NCI-H2107 treated with DMSO at 0.1 percent for 48 hours (cell line): ENCODE measurements at regions not wholly inside any gene's neighbourhood (a gene's known extent, or its start where the extent isn't known, plus 50 kb on each side); places are given as distances from the start of the nearest gene placed in this dataset.

Source experiments
- DNase-seq: peaks from one replicate; lab custom pipeline; 2025; ENCODE audit not compliant: unreplicated experiment; lab: John Stamatoyannopoulos, UW

- DNase-seq = no peak
These were observed 63.2 kb upstream of the TNIP3 start for GRCh38 chr4:121227341-121227792.

DNA sequence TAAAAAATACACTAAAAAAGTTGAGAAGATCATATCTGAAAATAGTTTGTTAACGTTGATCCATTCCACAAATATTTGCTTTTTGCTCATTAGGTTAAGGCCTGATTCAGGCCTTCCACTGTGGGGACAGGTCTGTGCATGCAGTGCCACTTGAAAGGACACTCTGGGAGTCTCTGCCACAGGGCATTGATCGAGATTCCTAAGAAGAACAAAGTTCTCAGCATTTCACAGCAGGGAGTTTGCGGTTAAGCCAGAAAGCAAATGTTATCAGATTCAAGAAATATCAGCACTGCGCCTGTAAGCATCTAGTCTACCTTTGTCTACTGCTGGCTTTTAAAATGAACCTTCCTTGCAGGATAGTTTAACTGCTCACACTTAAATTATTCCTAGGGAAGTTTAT, 62.2 kb upstream of the TNIP3 start:
- no peak for DNase-seq

GRCh38 chr4:121221608-121222007, 57.5 kb upstream of the TNIP3 start:
- DNase-seq = no peak

- DNase-seq = no peak
These were observed 57.1 kb upstream of the TNIP3 start for GRCh38 chr4:121221201-121221600.

- DNase-seq = no peak
These were observed 56.6 kb upstream of the TNIP3 start for GRCh38 chr4:121220698-121221097.

GRCh38 chr4:121219227-121219626, 55.1 kb upstream of the TNIP3 start:
- DNase-seq = no peak

DNA sequence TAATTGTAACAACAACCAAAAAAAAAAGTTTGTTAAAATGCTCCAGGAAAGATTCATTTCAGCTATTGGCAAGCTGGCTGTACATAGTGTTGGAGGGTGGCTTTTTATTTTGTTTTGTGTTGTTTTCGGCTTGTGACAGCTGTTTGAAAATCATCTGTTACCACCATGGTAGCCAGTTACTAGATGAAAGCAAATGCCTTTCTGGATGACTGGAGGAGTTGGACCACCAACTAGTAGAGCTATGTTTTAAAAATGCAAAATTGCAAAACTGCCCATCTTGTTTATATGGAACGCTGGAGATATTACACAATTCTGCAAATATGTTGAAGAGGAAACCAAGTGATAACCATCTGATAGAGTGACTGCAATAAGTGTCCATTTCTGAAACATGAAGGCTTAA, 53.2 kb upstream of the TNIP3 start:
- no peak for DNase-seq

DNA sequence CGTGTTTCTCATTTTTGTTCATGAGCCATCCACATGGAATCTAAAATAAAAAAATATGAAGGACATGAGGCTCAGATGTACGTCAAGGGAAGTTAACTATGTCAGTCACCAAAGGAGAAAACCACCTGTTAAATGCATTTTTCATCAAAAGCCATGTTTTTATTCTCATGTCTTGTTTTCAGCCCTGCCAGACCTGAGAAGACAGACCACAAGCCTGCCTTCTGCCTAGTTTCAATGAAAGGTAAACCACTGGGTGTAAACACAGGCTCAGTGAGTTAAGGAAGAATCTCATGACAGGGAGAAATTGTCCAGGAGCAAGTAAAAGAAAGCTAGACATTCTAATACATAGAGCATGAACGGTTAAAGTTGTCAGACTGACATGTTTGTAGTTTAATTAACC, 52.3 kb upstream of the TNIP3 start:
- no peak for DNase-seq

GRCh38 chr4:121213940-121214339, 49.8 kb upstream of the TNIP3 start:
- DNase-seq = no peak
